Sigmoid colon (tissue), 6 donors: ENCODE measurements at regions not wholly inside any gene's neighbourhood (a gene's known extent, or its start where the extent isn't known, plus 50 kb on each side); places are given as distances from the start of the nearest gene placed in this dataset.

Source experiments
- DNase-seq: peaks from one replicate; pipeline ENCODE4 v3.0.0-alpha.2; 2019
- H3K27ac ChIP-seq, 4 donors: fragments of 200-600 bp; sonication (generic); one replicate each; pipeline ENCODE4 v1.5.1; 2016 to 2019; ENCODE audit warnings: mild to moderate bottlenecking in 1 of 4
- H3K27me3 ChIP-seq, 3 donors: fragments of 200-600 bp; sonication (generic); one replicate each; pipeline ENCODE4 v1.5.1; 2019; ENCODE audit warnings: mild to moderate bottlenecking in 1 of 3
- H3K36me3 ChIP-seq, 4 donors: fragments of 200-600 bp; sonication (generic); one replicate each; pipeline ENCODE4 v1.5.1; 2016 to 2019
- H3K4me1 ChIP-seq, 4 donors: fragments of 200-600 bp; sonication (generic); one replicate each; pipeline ENCODE4 v1.5.1; 2017 to 2019
- H3K4me3 ChIP-seq, 4 donors: fragments of 200-600 bp; sonication (generic); one replicate each; pipeline ENCODE4 v1.5.1; 2017 to 2019; ENCODE audit warnings: mild to moderate bottlenecking in 2 of 4, moderate library complexity in 1 of 4
- H3K9me3 ChIP-seq, 4 donors: fragments of 200-600 bp in 3 of 4; sonication (generic) in 3 of 4; one replicate each; pipeline versions ENCODE4 v1.5.1 to v1.6.1; 2013 to 2019
- CTCF ChIP-seq, 4 experiments: fragments of 450-650 bp in 3 of 4; fragments of 200-600 bp in 1 of 4; IDR thresholded peaks; one replicate each; pipeline ENCODE4 v1.5.1; 2016 to 2019; ENCODE audit warnings: antibody characterized with exemption in 4 of 4, mild to moderate bottlenecking in 3 of 4, moderate library complexity in 2 of 4
- EP300 ChIP-seq, 4 donors: sonication (generic); formaldehyde crosslinking; IDR thresholded peaks; one replicate each; pipeline ENCODE4 v1.6.1; 2017; ENCODE audit warnings: antibody characterized with exemption in 4 of 4
- POLR2A ChIP-seq, 2 donors: fragments of 450-650 bp; IDR thresholded peaks; one replicate each; pipeline ENCODE4 v1.6.1; 2016; ENCODE audit warnings: antibody characterized with exemption in 2 of 2, mild to moderate bottlenecking in 2 of 2, moderate library complexity in 2 of 2
- POLR2AphosphoS5 ChIP-seq, 4 donors: sonication (generic); formaldehyde crosslinking; IDR thresholded peaks; one replicate each; pipeline ENCODE4 v1.6.1; 2017; ENCODE audit warnings: antibody characterized with exemption in 4 of 4
- WGBS, 2 donors: extraction: QIAGEN DNeasy Blood & Tissue Kit; methylation state at CpG; one replicate each; pipeline ENCODE4 v1.1.7; 2013; 5-methylcytosine and 5-hydroxymethylcytosine counted together
- intact Hi-C: fragments of 100-400 bp; cut with DNase I; formaldehyde crosslinking; loops from one replicate; pipeline ENCODE4 v1.15.1; 2023
- donor health status: healthy with polysubstance abuse.
- donor health status: healthy.

GRCh38 chr1:221612047-221612777, 129.7 kb downstream of the DUSP10 start:
- H3K27ac ChIP-seq: peak overlapping the region; percentile 15 to 55 (median 53)
- no peaks in the 10 kb centered on the region for H3K36me3 ChIP-seq
- intact Hi-C loops: loop anchor here (10.0 kb wide), 1 partner anchor 133 kb away; the partner anchor contains the start of gene DUSP10
- H3K9me3 ChIP-seq: no peaks in the 10 kb centered on the region
- TF ChIP-seq EP300 (IDR thresholded peaks at IDR 0.05) (no peak), POLR2A (IDR thresholded peaks at IDR 0.05) (no peak), POLR2AphosphoS5 (IDR thresholded peaks at IDR 0.05) (peak in 3 of 4 donors; percentile 61 to 68 (median 61)), CTCF (IDR thresholded peaks at IDR 0.05) (no peak)
- H3K4me1 ChIP-seq: peaks cover 0 to 13% (median 6%) of the 10 kb centered on the region in 4 donors
- no peak overlapping the region for H3K4me3 ChIP-seq
- WGBS, 2 donors: 27 to 46% methylated on average over 5 of the region's 5 CpGs
- DNase-seq: peak; percentile 86
- no peaks in the 10 kb centered on the region for H3K27me3 ChIP-seq

GRCh38 chr1:221620437-221621384, 121.2 kb downstream of the DUSP10 start:
- TF ChIP-seq POLR2AphosphoS5 (IDR thresholded peaks at IDR 0.05) (no peak), CTCF (IDR thresholded peaks at IDR 0.05) (no peak), EP300 (IDR thresholded peaks at IDR 0.05) (no peak), POLR2A (IDR thresholded peaks at IDR 0.05) (no peak)
- Histone ChIP-seq H3K36me3 (no peaks in the 10 kb centered on the region), H3K27me3 (no peaks in the 10 kb centered on the region), H3K4me3 (no peak overlapping the region), H3K9me3 (no peaks in the 10 kb centered on the region), H3K27ac (peak overlapping the region in 2 of 4 donors; percentile 23 to 33), H3K4me1 (peaks cover 0 to 10% (median 4%) of the 10 kb centered on the region in 4 donors)
- DNase-seq: no peak
- intact Hi-C loops: no loop called here
- WGBS, 2 donors: 88 to 92% methylated on average over 5 of the region's 5 CpGs

- TF ChIP-seq CTCF (IDR thresholded peaks at IDR 0.05): no peak
- TF ChIP-seq POLR2AphosphoS5 (IDR thresholded peaks at IDR 0.05): no peak
- Histone ChIP-seq H3K9me3 (no peaks in the 10 kb centered on the region), H3K27ac (no peak overlapping the region), H3K4me3 (no peak overlapping the region), H3K27me3 (no peaks in the 10 kb centered on the region), H3K4me1 (peaks cover 0 to 10% (median 4%) of the 10 kb centered on the region in 4 donors), H3K36me3 (no peaks in the 10 kb centered on the region)
- intact Hi-C loops: no loop called here
- WGBS, 2 donors: 85 to 95% methylated on average over 2 of the region's 2 CpGs
- no peak for DNase-seq
Observed at GRCh38 chr1:221621683-221622082, 120.2 kb downstream of the DUSP10 start.

- 67 to 83% methylated on average over 2 of the region's 2 CpGs for WGBS, 2 donors
- Histone ChIP-seq H3K36me3 (no peaks in the 10 kb centered on the region), H3K27me3 (no peaks in the 10 kb centered on the region), H3K9me3 (no peaks in the 10 kb centered on the region), H3K27ac (no peak overlapping the region), H3K4me1 (peaks cover 0 to 10% (median 4%) of the 10 kb centered on the region in 4 donors), H3K4me3 (no peak overlapping the region)
- intact Hi-C loops: no loop called here
- TF ChIP-seq POLR2AphosphoS5 (IDR thresholded peaks at IDR 0.05): no peak
- TF ChIP-seq EP300 (IDR thresholded peaks at IDR 0.05): no peak
- TF ChIP-seq POLR2A (IDR thresholded peaks at IDR 0.05): no peak
- no peak for TF ChIP-seq CTCF (IDR thresholded peaks at IDR 0.05)
- no peak for DNase-seq
Observed at GRCh38 chr1:221622389-221622788, 119.5 kb downstream of the DUSP10 start.
